ENCODE measurements at regions not wholly inside any gene's neighbourhood (a gene's known extent, or its start where the extent isn't known, plus 50 kb on each side); places are given as distances from the start of the nearest gene placed in this dataset.

GRCh38 chr4:33592701-33593100 lies 2651.6 kb downstream of the ARAP2 start:
- no peak overlapping the region for H3K4me3 Mint-ChIP-seq (ENCODE audit: low read depth, unreplicated experiment)
- H3K36me3 Mint-ChIP-seq (ENCODE audit: insufficient read depth, unreplicated experiment) = no peaks in the 10 kb centered on the region
- no peaks in the 10 kb centered on the region for H3K4me1 Mint-ChIP-seq (ENCODE audit: low read depth, unreplicated experiment)
- H3K27ac Mint-ChIP-seq (ENCODE audit: unreplicated experiment) = no peak overlapping the region
- intact Hi-C loops (cut with micrococcal nuclease; ENCODE audit: unreplicated experiment) = no loop called here
- BruUV-seq (replicated peaks) = no TSS peak
- peaks cover 9% of the 10 kb centered on the region for H3K9me3 Mint-ChIP-seq (ENCODE audit: low read depth, unreplicated experiment)
- CTCF ChIA-PET = no interaction called here
- no peak for DNase-seq
- H3K27me3 Mint-ChIP-seq (ENCODE audit: unreplicated experiment) = no peaks in the 10 kb centered on the region
- TF ChIP-seq CTCF (IDR thresholded peaks at IDR 0.05; ENCODE audit: unreplicated experiment) = no peak

- Mint-ChIP-seq H3K27ac (ENCODE audit: unreplicated experiment) (no peak overlapping the region), H3K4me3 (ENCODE audit: low read depth, unreplicated experiment) (no peak overlapping the region), H3K36me3 (ENCODE audit: insufficient read depth, unreplicated experiment) (no peaks in the 10 kb centered on the region), H3K4me1 (ENCODE audit: low read depth, unreplicated experiment) (no peaks in the 10 kb centered on the region), H3K9me3 (ENCODE audit: low read depth, unreplicated experiment) (no peaks in the 10 kb centered on the region), H3K27me3 (ENCODE audit: unreplicated experiment) (no peaks in the 10 kb centered on the region)
- BruUV-seq (replicated peaks) = no TSS peak
- CTCF ChIA-PET = no interaction called here
- no peak for TF ChIP-seq CTCF (IDR thresholded peaks at IDR 0.05; ENCODE audit: unreplicated experiment)
- no peak for DNase-seq
- intact Hi-C loops (cut with micrococcal nuclease; ENCODE audit: unreplicated experiment) = no loop called here
Observed at GRCh38 chr4:33606951-33607350, 2637.4 kb downstream of the ARAP2 start.

GRCh38 chr4:33616121-33616520 lies 2628.2 kb downstream of the ARAP2 start:
- Mint-ChIP-seq H3K27me3 (ENCODE audit: unreplicated experiment) (no peaks in the 10 kb centered on the region), H3K4me1 (ENCODE audit: low read depth, unreplicated experiment) (no peaks in the 10 kb centered on the region), H3K36me3 (ENCODE audit: insufficient read depth, unreplicated experiment) (no peaks in the 10 kb centered on the region), H3K4me3 (ENCODE audit: low read depth, unreplicated experiment) (no peak overlapping the region), H3K27ac (ENCODE audit: unreplicated experiment) (no peak overlapping the region), H3K9me3 (ENCODE audit: low read depth, unreplicated experiment) (peaks cover 4% of the 10 kb centered on the region)
- TF ChIP-seq CTCF (IDR thresholded peaks at IDR 0.05; ENCODE audit: unreplicated experiment) = no peak
- no peak for DNase-seq
- intact Hi-C loops (cut with micrococcal nuclease; ENCODE audit: unreplicated experiment) = no loop called here
- CTCF ChIA-PET = no interaction called here
- BruUV-seq (replicated peaks) = no TSS peak

- H3K9me3 Mint-ChIP-seq (ENCODE audit: low read depth, unreplicated experiment) = peaks cover 16% of the 10 kb centered on the region
- no peaks in the 10 kb centered on the region for H3K27me3 Mint-ChIP-seq (ENCODE audit: unreplicated experiment)
- BruUV-seq (replicated peaks) = no TSS peak
- no peak for DNase-seq
- H3K27ac Mint-ChIP-seq (ENCODE audit: unreplicated experiment) = no peak overlapping the region
- no peaks in the 10 kb centered on the region for H3K4me1 Mint-ChIP-seq (ENCODE audit: low read depth, unreplicated experiment)
- CTCF ChIA-PET = no interaction called here
- no peak for TF ChIP-seq CTCF (IDR thresholded peaks at IDR 0.05; ENCODE audit: unreplicated experiment)
- H3K4me3 Mint-ChIP-seq (ENCODE audit: low read depth, unreplicated experiment) = no peak overlapping the region
- H3K36me3 Mint-ChIP-seq (ENCODE audit: insufficient read depth, unreplicated experiment) = no peaks in the 10 kb centered on the region
- intact Hi-C loops (cut with micrococcal nuclease; ENCODE audit: unreplicated experiment) = no loop called here
Observed at GRCh38 chr4:33625748-33626147, 2618.6 kb downstream of the ARAP2 start.

- no peak for TF ChIP-seq CTCF (IDR thresholded peaks at IDR 0.05; ENCODE audit: unreplicated experiment)
- no peak for DNase-seq
- CTCF ChIA-PET = no interaction called here
- Mint-ChIP-seq H3K4me1 (ENCODE audit: low read depth, unreplicated experiment) (no peaks in the 10 kb centered on the region), H3K9me3 (ENCODE audit: low read depth, unreplicated experiment) (peaks cover 16% of the 10 kb centered on the region), H3K27ac (ENCODE audit: unreplicated experiment) (no peak overlapping the region), H3K36me3 (ENCODE audit: insufficient read depth, unreplicated experiment) (no peaks in the 10 kb centered on the region), H3K4me3 (ENCODE audit: low read depth, unreplicated experiment) (no peak overlapping the region), H3K27me3 (ENCODE audit: unreplicated experiment) (no peaks in the 10 kb centered on the region)
- BruUV-seq (replicated peaks) = no TSS peak
- intact Hi-C loops (cut with micrococcal nuclease; ENCODE audit: unreplicated experiment) = no loop called here
Observed at GRCh38 chr4:33626221-33626620, 2618.1 kb downstream of the ARAP2 start.

Data from Calu3 (cell line).